SK-N-MC (cell line): ENCODE measurements at regions not wholly inside any gene's neighbourhood (a gene's known extent, or its start where the extent isn't known, plus 50 kb on each side); places are given as distances from the start of the nearest gene placed in this dataset.

Source experiments
- EZH2 ChIP-seq: fragments of 200-600 bp; sonication (generic); IDR thresholded peaks from one replicate; pipeline ENCODE4 v1.6.1; 2017; ENCODE audit warnings: antibody characterized with exemption
- FOXP2 ChIP-seq: optimal IDR thresholded peaks from 2 replicates; pipeline ENCODE3; 2011; ENCODE audit warnings: mild to moderate bottlenecking, moderate library complexity; ENCODE audit not compliant: insufficient read depth; ENCODE audit errors: extremely low read length, control extremely low read depth
- POLR2AphosphoS5 ChIP-seq: IDR thresholded peaks from 2 replicates; pipeline ENCODE4 v1.6.1; 2012; ENCODE audit warnings: mild to moderate bottlenecking, low read depth, low read length, borderline replicate concordance

DNA sequence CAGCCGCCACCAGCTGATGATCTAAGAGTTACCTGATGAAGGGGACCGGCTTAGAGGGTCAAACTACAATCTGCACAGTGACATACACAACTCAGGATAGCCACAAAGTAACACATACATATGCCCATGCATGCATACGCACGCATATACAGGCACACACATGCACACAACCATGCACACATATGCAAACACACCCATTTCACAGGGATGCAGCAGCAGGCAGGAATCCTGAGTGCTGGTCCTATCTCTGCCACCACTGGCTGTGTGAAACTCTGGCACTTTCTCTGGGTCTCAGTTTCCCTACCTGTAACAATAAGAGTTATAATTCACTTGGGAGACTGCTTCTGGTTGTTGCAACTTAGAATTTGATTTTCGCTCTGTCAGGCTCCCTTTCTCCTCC, 520.2 kb downstream of the PTPRU start:
- no peak for TF ChIP-seq POLR2AphosphoS5
- TF ChIP-seq EZH2 = no peak
- TF ChIP-seq FOXP2 = no peak
